GM08714 (cell line): ENCODE measurements at regions not wholly inside any gene's neighbourhood (a gene's known extent, or its start where the extent isn't known, plus 50 kb on each side); places are given as distances from the start of the nearest gene placed in this dataset.
"Not testable (repeated sequence)": the region's sequence is repeated elsewhere in the genome, so short reads cannot be mapped to it uniquely, and the experiment has no call there.

Experiments used
- H3K4me3 ChIP-seq: fragments of 200-500 bp; sonication (Bioruptor generic); 2 replicates; pipeline ENCODE4 v1.5.1; 2014; ENCODE audit warnings: mild to moderate bottlenecking, low read length, inconsistent platforms
- ZNF274 ChIP-seq: IDR thresholded peaks from 2 replicates; pipeline ENCODE4 v1.6.1; 2012; ENCODE audit warnings: mild to moderate bottlenecking, low read depth, low read length

- H3K4me3 ChIP-seq, result no peak overlapping the region
- TF ChIP-seq ZNF274, result no peak
Observed at GRCh38 chr12:107602446-107602845, 83.2 kb upstream of the PWP1 start.

GRCh38 chr12:107605293-107605692, 80.3 kb upstream of the PWP1 start:
- no peak overlapping the region for H3K4me3 ChIP-seq
- TF ChIP-seq ZNF274, result no peak

GRCh38 chr12:107607464-107608392, 77.9 kb upstream of the PWP1 start:
- no peak overlapping the region for H3K4me3 ChIP-seq
- TF ChIP-seq ZNF274, result no peak

GRCh38 chr12:107608779-107609178, 76.8 kb upstream of the PWP1 start:
- not testable (repeated sequence) for H3K4me3 ChIP-seq

GRCh38 chr12:107610021-107610859, 75.4 kb upstream of the PWP1 start:
- TF ChIP-seq ZNF274, result no peak
- no peak overlapping the region for H3K4me3 ChIP-seq

GRCh38 chr12:107612508-107612907, 73.1 kb upstream of the PWP1 start:
- no peak for TF ChIP-seq ZNF274
- H3K4me3 ChIP-seq, result no peak overlapping the region

- no peak for TF ChIP-seq ZNF274
- no peak overlapping the region for H3K4me3 ChIP-seq
Observed at GRCh38 chr12:107616941-107617340, 68.7 kb upstream of the PWP1 start.

GRCh38 chr12:107618106-107618505, 67.5 kb upstream of the PWP1 start:
- TF ChIP-seq ZNF274, result no peak
- no peak overlapping the region for H3K4me3 ChIP-seq

GRCh38 chr12:107619831-107620230, 65.8 kb upstream of the PWP1 start:
- TF ChIP-seq ZNF274, result no peak

GRCh38 chr12:107622001-107622400, 63.6 kb upstream of the PWP1 start:
- TF ChIP-seq ZNF274, result no peak
- H3K4me3 ChIP-seq, result no peak overlapping the region

More at GRCh38 chr12:107619831-107620230, 65.8 kb upstream of the PWP1 start:
- H3K4me3 ChIP-seq, result no peak overlapping the region

- H3K4me3 ChIP-seq, result no peak overlapping the region
- no peak for TF ChIP-seq ZNF274
Observed at GRCh38 chr12:107624493-107624892, 61.1 kb upstream of the PWP1 start.

GRCh38 chr12:107631715-107632114, 53.9 kb upstream of the PWP1 start:
- no peak overlapping the region for H3K4me3 ChIP-seq
- TF ChIP-seq ZNF274, result no peak

- TF ChIP-seq ZNF274, result no peak
Observed at GRCh38 chr12:107632246-107632645, 53.4 kb upstream of the PWP1 start.

GRCh38 chr12:107634530-107634929, 51.1 kb upstream of the PWP1 start:
- no peak for TF ChIP-seq ZNF274
- no peak overlapping the region for H3K4me3 ChIP-seq

More at GRCh38 chr12:107632246-107632645, 53.4 kb upstream of the PWP1 start:
- H3K4me3 ChIP-seq, result no peak overlapping the region

GRCh38 chr12:107635139-107635538, 50.5 kb upstream of the PWP1 start:
- no peak for TF ChIP-seq ZNF274
- H3K4me3 ChIP-seq, result no peak overlapping the region
